Mesendoderm (in vitro differentiated cells): ENCODE measurements at regions not wholly inside any gene's neighbourhood (a gene's known extent, or its start where the extent isn't known, plus 50 kb on each side); places are given as distances from the start of the nearest gene placed in this dataset.
A peak's percentile ranks its signal among the peaks of the same experiment; 100 is the strongest.

Source experiments
- DNase-seq: peaks from one replicate; pipeline ENCODE4 v3.0.0; 2013
- H2AK5ac ChIP-seq: 2 replicates; pipeline ENCODE4 v1.6.1; 2013; ENCODE audit warnings: low read length, inconsistent platforms
- H2BK120ac ChIP-seq: 2 replicates; pipeline ENCODE4 v1.6.1; 2013; ENCODE audit warnings: low read depth, mild to moderate bottlenecking, low read length, moderate library complexity, mixed read lengths
- H2BK15ac ChIP-seq: replicated peaks from 2 replicates; pipeline ENCODE4 v1.6.1; 2013; ENCODE audit warnings: low read depth, mild to moderate bottlenecking, moderate library complexity
- H2BK5ac ChIP-seq: 2 replicates; pipeline ENCODE4 v1.6.1; 2013; ENCODE audit warnings: low read length, inconsistent platforms
- H3K18ac ChIP-seq: 2 replicates; pipeline ENCODE4 v1.6.1; 2013; ENCODE audit warnings: mild to moderate bottlenecking, low read length, mixed read lengths
- H3K23ac ChIP-seq: one replicate; pipeline ENCODE4 v1.6.1; 2013; ENCODE audit warnings: low read length
- H3K27ac ChIP-seq: 2 replicates; pipeline ENCODE4 v1.5.1; 2013; ENCODE audit warnings: low read depth, mild to moderate bottlenecking, inconsistent platforms, low read length, moderate library complexity
- H3K27me3 ChIP-seq: 2 replicates; pipeline ENCODE4 v1.6.1; 2013; ENCODE audit warnings: low read length, control low read depth, mild to moderate bottlenecking, inconsistent platforms; ENCODE audit not compliant: insufficient read depth, poor library complexity
- H3K36me3 ChIP-seq: 2 replicates; pipeline ENCODE4 v1.6.1; 2013; ENCODE audit warnings: low read length, inconsistent platforms; ENCODE audit not compliant: control insufficient read depth, insufficient read depth
- H3K4ac ChIP-seq: one replicate; pipeline ENCODE4 v1.6.1; 2013; ENCODE audit warnings: low read depth, mild to moderate bottlenecking, low read length, moderate library complexity
- H3K4me1 ChIP-seq: 2 replicates; pipeline ENCODE4 v1.6.1; 2013; ENCODE audit warnings: low read depth, low read length, inconsistent platforms; ENCODE audit not compliant: control insufficient read depth
- H3K4me2 ChIP-seq: 2 replicates; pipeline ENCODE4 v1.6.1; 2013; ENCODE audit warnings: low read length
- H3K4me3 ChIP-seq: 2 replicates; pipeline ENCODE4 v1.5.1; 2013; ENCODE audit warnings: mild to moderate bottlenecking, low read length
- H3K56ac ChIP-seq: one replicate; pipeline ENCODE4 v1.6.1; 2013; ENCODE audit warnings: low read length
- H3K79me1 ChIP-seq: 2 replicates; pipeline ENCODE4 v1.6.1; 2013; ENCODE audit warnings: low read length, inconsistent platforms
- H3K79me2 ChIP-seq: 2 replicates; pipeline ENCODE4 v1.6.1; 2013; ENCODE audit warnings: mild to moderate bottlenecking, low read length; ENCODE audit not compliant: control insufficient read depth, insufficient read depth
- H3K9ac ChIP-seq: 2 replicates; pipeline ENCODE4 v1.6.1; 2013; ENCODE audit warnings: low read length, inconsistent platforms
- H4K5ac ChIP-seq: one replicate; pipeline ENCODE4 v1.6.1; 2013; ENCODE audit warnings: low read length
- H4K8ac ChIP-seq: one replicate; pipeline ENCODE4 v1.6.1; 2013; ENCODE audit warnings: low read depth, mild to moderate bottlenecking, control low read depth, low read length, moderate library complexity
- WGBS: extraction: QIAGEN DNeasy Blood & Tissue Kit; methylation state at CpG from one replicate; pipeline ENCODE4 v1.1.7; 2013; ENCODE audit warnings: low lambda C conversion rate, missing lambda C conversion rate; ENCODE audit not compliant: insufficient coverage; ENCODE audit errors: extremely low coverage; 5-methylcytosine and 5-hydroxymethylcytosine counted together

DNA sequence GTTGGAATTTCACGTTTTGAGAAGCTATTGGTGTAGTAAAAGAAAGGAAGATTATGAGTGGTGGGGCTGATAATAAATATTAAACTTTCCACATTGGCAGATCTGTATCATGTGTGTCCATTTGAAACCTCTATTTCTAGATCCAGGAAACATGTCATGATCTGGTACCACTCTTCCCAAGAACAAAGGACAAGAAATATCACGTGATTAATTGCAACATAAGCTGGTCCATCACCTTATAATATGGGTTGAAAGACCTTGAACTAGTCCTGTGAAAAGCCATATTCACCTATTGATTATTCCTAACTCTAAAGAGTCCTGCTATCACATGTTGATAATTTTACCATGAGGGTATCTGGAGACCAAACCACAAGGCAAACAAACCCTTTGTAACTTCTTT, 335.3 kb upstream of the SMIM21 start:
- H3K4me1 ChIP-seq: no peaks in the 10 kb centered on the region
- DNase-seq: no peak
- H2AK5ac ChIP-seq: no peak overlapping the region
- H3K4me3 ChIP-seq: no peak overlapping the region
- no peak overlapping the region for H4K8ac ChIP-seq
- no peak overlapping the region for H2BK5ac ChIP-seq
- H2BK120ac ChIP-seq: no peak overlapping the region
- no peak overlapping the region for H3K23ac ChIP-seq
- H3K36me3 ChIP-seq: no peaks in the 10 kb centered on the region
- H3K27me3 ChIP-seq: no peaks in the 10 kb centered on the region
- no peak overlapping the region for H3K18ac ChIP-seq
- H3K9ac ChIP-seq: no peak overlapping the region
- H3K4ac ChIP-seq: no peak overlapping the region
- no peaks in the 10 kb centered on the region for H3K79me1 ChIP-seq
- H3K4me2 ChIP-seq: no peak overlapping the region
- H3K27ac ChIP-seq: no peak overlapping the region
- WGBS: no CpG with 5 or more reads among the region's 2 CpGs
- no peaks in the 10 kb centered on the region for H3K79me2 ChIP-seq
- no peak overlapping the region for H4K5ac ChIP-seq
- H2BK15ac ChIP-seq: no peak overlapping the region
- no peak overlapping the region for H3K56ac ChIP-seq

DNA sequence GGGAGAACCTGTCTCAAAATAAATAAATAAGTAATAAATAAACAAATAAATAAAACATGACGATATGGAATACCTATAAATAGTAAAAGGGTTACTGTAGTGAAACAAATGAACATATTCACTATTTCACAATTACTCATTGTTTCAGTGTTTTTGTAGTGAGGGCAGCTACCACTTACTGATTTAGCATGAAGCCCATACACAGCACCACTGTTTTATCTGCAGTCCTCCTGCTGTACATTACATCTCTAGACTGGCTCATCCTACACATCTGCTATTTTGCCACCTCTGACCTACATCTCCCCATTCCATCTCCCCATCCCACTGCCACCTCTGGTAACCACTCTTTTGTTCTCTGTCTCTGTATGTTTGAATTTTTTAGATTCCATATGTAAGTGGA, 332.7 kb upstream of the SMIM21 start:
- Histone ChIP-seq H3K4me3 (no peak overlapping the region), H2BK120ac (no peak overlapping the region), H4K8ac (no peak overlapping the region), H3K9ac (no peak overlapping the region), H3K4ac (no peak overlapping the region), H3K18ac (no peak overlapping the region), H3K4me2 (no peak overlapping the region), H3K27ac (no peak overlapping the region), H3K79me2 (no peaks in the 10 kb centered on the region), H3K23ac (no peak overlapping the region), H3K36me3 (no peaks in the 10 kb centered on the region), H4K5ac (no peak overlapping the region), H2BK15ac (no peak overlapping the region), H2BK5ac (no peak overlapping the region), H2AK5ac (no peak overlapping the region), H3K4me1 (no peaks in the 10 kb centered on the region), H3K56ac (no peak overlapping the region), H3K27me3 (no peaks in the 10 kb centered on the region), H3K79me1 (no peaks in the 10 kb centered on the region)
- no peak for DNase-seq
- WGBS: no CpG with 5 or more reads among the region's 1 CpG

DNA sequence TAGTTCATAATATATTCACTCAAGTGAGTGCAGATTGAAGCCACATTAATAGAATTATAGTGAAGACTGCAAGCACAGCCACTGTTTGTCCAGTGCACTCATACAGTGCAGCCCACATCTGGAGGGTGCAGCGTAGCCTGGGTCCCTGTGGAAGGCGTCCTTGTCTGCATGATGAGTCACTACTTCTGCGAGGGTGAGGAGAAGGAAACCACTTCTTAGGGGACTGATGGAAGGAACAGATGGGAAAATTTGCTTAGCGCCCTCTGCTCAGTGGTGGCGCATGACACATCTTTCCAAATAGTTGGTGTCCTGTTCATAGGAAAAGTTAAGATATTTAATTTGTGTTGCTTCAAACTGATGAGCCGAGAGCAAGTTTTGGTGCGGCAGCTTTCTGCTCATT, 330.4 kb upstream of the SMIM21 start:
- Histone ChIP-seq H3K27me3 (no peaks in the 10 kb centered on the region), H3K4ac (no peak overlapping the region), H3K27ac (no peak overlapping the region), H2AK5ac (no peak overlapping the region), H3K18ac (no peak overlapping the region), H2BK120ac (no peak overlapping the region), H3K79me1 (no peaks in the 10 kb centered on the region), H3K4me2 (no peak overlapping the region), H3K79me2 (no peaks in the 10 kb centered on the region), H3K36me3 (no peaks in the 10 kb centered on the region), H2BK15ac (no peak overlapping the region), H3K23ac (no peak overlapping the region), H3K56ac (no peak overlapping the region), H4K8ac (no peak overlapping the region), H3K4me1 (no peaks in the 10 kb centered on the region), H4K5ac (no peak overlapping the region), H3K9ac (no peak overlapping the region), H3K4me3 (no peak overlapping the region), H2BK5ac (no peak overlapping the region)
- no CpG with 5 or more reads among the region's 7 CpGs for WGBS
- DNase-seq: no peak

DNA sequence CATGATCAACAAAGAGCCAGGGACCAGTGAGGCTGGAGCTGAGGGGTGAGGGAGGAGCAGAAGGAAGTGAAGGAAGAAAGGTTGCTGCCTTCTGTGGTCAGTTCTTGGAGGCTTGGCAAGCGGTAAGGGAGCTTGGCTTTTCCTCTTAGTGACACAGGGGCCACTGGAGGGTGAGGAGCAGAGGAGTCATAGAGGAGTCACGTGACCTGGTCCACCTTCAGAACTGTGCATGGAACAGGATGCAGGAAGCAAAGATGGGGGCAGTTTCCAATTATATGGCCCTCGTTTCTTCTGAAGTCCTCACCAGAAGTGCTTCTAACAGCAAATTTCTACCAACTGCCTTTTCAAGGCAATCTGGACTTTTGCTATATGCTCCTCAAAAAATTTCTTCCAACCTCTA, 326.9 kb upstream of the SMIM21 start:
- Histone ChIP-seq H2BK120ac (no peak overlapping the region), H3K27me3 (no peaks in the 10 kb centered on the region), H3K23ac (no peak overlapping the region), H2BK15ac (no peak overlapping the region), H3K79me2 (no peaks in the 10 kb centered on the region), H4K5ac (no peak overlapping the region), H3K36me3 (no peaks in the 10 kb centered on the region), H4K8ac (no peak overlapping the region), H3K9ac (no peak overlapping the region), H3K56ac (no peak overlapping the region), H3K18ac (no peak overlapping the region), H2AK5ac (no peak overlapping the region), H3K4me3 (no peak overlapping the region), H2BK5ac (no peak overlapping the region), H3K27ac (no peak overlapping the region), H3K4me2 (no peak overlapping the region), H3K4ac (no peak overlapping the region), H3K4me1 (no peaks in the 10 kb centered on the region), H3K79me1 (no peaks in the 10 kb centered on the region)
- no peak for DNase-seq
- no CpG with 5 or more reads among the region's 3 CpGs for WGBS

DNA sequence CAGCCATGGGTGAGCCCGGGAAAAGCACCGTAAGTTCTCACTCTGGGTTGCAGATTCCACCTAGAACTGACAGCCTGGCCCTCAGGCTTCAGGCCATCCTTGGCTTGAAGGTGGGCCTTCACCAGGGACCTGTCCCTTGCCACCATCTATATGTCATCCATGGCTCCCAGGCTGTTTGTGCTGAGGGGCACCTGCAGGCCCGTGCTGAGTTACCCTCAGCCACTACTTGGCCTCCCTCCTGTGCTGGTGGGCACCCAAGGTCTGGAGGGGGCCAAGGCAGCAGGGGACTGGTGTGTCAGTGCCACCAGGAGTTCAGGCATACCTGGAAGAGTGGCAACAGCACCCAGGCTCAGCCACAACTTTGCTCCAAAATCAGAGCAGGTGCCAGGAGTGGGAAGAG, 326.2 kb upstream of the SMIM21 start:
- Histone ChIP-seq H3K4ac (no peak overlapping the region), H3K18ac (no peak overlapping the region), H2BK5ac (no peak overlapping the region), H3K27me3 (no peaks in the 10 kb centered on the region), H3K27ac (no peak overlapping the region), H3K79me2 (no peaks in the 10 kb centered on the region), H3K56ac (no peak overlapping the region), H3K4me3 (no peak overlapping the region), H2BK120ac (no peak overlapping the region), H4K5ac (no peak overlapping the region), H4K8ac (no peak overlapping the region), H3K9ac (no peak overlapping the region), H2BK15ac (no peak overlapping the region), H2AK5ac (no peak overlapping the region), H3K4me2 (no peak overlapping the region), H3K4me1 (no peaks in the 10 kb centered on the region), H3K79me1 (no peaks in the 10 kb centered on the region), H3K23ac (no peak overlapping the region), H3K36me3 (no peaks in the 10 kb centered on the region)
- no CpG with 5 or more reads among the region's 3 CpGs for WGBS
- no peak for DNase-seq

DNA sequence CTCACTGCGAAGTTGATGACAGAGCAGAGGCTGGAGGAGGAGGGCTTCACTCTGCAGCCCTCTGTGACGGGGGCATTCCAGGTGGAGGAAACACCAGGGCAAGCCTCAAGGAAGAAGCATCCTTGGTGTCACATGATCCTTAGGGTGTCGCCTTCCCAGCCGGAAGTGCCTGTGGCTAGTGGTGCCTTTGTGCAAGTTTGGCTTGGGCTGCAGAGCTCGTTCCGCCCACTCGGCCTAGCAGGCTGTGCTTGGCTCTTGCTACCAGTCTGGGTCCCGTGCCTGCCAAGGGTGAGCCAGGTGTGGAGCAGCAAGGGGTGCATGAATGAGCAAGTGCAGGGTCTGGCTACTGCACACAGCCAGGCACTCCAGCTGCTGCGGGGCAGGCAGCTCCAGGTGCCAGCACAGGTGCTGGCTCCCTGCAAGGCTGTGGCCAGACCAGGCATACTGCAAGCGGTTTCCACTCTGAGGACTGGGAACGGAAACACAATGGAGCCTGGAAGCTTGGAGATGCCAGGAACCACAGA, 325.3 kb upstream of the SMIM21 start:
- no peak overlapping the region for H2BK120ac ChIP-seq
- no peak overlapping the region for H3K9ac ChIP-seq
- no peak overlapping the region for H3K4ac ChIP-seq
- no peak overlapping the region for H3K23ac ChIP-seq
- no peaks in the 10 kb centered on the region for H3K4me1 ChIP-seq
- no peak overlapping the region for H3K4me2 ChIP-seq
- H3K27ac ChIP-seq: no peak overlapping the region
- DNase-seq: peak; percentile 2
- no peak overlapping the region for H3K56ac ChIP-seq
- no peaks in the 10 kb centered on the region for H3K27me3 ChIP-seq
- no peak overlapping the region for H2AK5ac ChIP-seq
- no CpG with 5 or more reads among the region's 11 CpGs for WGBS
- H2BK5ac ChIP-seq: no peak overlapping the region
- no peak overlapping the region for H3K18ac ChIP-seq
- no peak overlapping the region for H2BK15ac ChIP-seq
- no peaks in the 10 kb centered on the region for H3K79me1 ChIP-seq
- no peak overlapping the region for H4K8ac ChIP-seq
- no peak overlapping the region for H3K4me3 ChIP-seq
- no peak overlapping the region for H4K5ac ChIP-seq
- H3K36me3 ChIP-seq: no peaks in the 10 kb centered on the region
- no peaks in the 10 kb centered on the region for H3K79me2 ChIP-seq
